GM23338 (cell line): ENCODE measurements at regions not wholly inside any gene's neighbourhood (a gene's known extent, or its start where the extent isn't known, plus 50 kb on each side); places are given as distances from the start of the nearest gene placed in this dataset.

Experiments
- ATAC-seq: fragments of 200-7000 bp; cut with Tn5 transposase; 3 replicates; pipeline ENCODE4 v1.9.1; 2020
- DNase-seq: peaks from one replicate; pipeline ENCODE4 v3.0.0-alpha.2; 2015; ENCODE audit warnings: low spot score
- H2AFZ ChIP-seq: fragments of 200-600 bp; sonication (generic); 2 replicates; pipeline ENCODE4 v1.8.0; 2016; ENCODE audit warnings: antibody characterized with exemption, mild to moderate bottlenecking, moderate library complexity
- H3F3A ChIP-seq: fragments of 200-600 bp; sonication (generic); replicated peaks from 2 replicates; pipeline ENCODE4 v1.8.0; 2017; ENCODE audit warnings: antibody characterized with exemption, mixed run types, low read depth
- H3K27ac ChIP-seq: fragments of 200-600 bp; sonication (generic); 2 replicates; pipeline ENCODE4 v1.6.1; 2016; ENCODE audit warnings: low read depth
- H3K27me3 ChIP-seq: fragments of 200-600 bp; sonication (generic); 2 replicates; pipeline ENCODE4 v1.8.0; 2016; ENCODE audit warnings: mild to moderate bottlenecking, mixed run types, moderate library complexity; ENCODE audit not compliant: insufficient read depth
- H3K36me3 ChIP-seq: fragments of 200-600 bp; sonication (generic); 2 replicates; pipeline ENCODE4 v1.8.0; 2016; ENCODE audit warnings: mild to moderate bottlenecking; ENCODE audit not compliant: insufficient read depth
- H3K4me1 ChIP-seq: fragments of 200-600 bp; sonication (generic); 2 replicates; pipeline ENCODE4 v1.8.0; 2016; ENCODE audit warnings: mild to moderate bottlenecking, moderate library complexity; ENCODE audit not compliant: insufficient read depth
- H3K4me2 ChIP-seq: fragments of 200-600 bp; sonication (generic); 2 replicates; pipeline ENCODE4 v1.7.1; 2017; ENCODE audit warnings: mixed run types
- H3K4me3 ChIP-seq: fragments of 200-600 bp; sonication (generic); 2 replicates; pipeline ENCODE4 v1.6.1; 2016; ENCODE audit warnings: mixed run types
- H3K79me2 ChIP-seq: fragments of 200-600 bp; sonication (generic); replicated peaks from 2 replicates; pipeline ENCODE4 v1.8.0; 2017; ENCODE audit warnings: mild to moderate bottlenecking; ENCODE audit not compliant: insufficient read depth
- H3K9me2 ChIP-seq: fragments of 200-600 bp; sonication (generic); 2 replicates; pipeline ENCODE4 v1.8.0; 2017; ENCODE audit not compliant: insufficient read depth
- H4K20me1 ChIP-seq: fragments of 200-600 bp; sonication (generic); replicated peaks from 2 replicates; pipeline ENCODE4 v1.8.0; 2017; ENCODE audit warnings: mild to moderate bottlenecking; ENCODE audit not compliant: insufficient read depth
- H3K27ac Mint-ChIP-seq: 2 replicates; pipeline ENCODE4 v1.8.0; 2020; ENCODE audit warnings: inconsistent platforms, mild to moderate bottlenecking, moderate library complexity, mixed read lengths
- H3K27me3 Mint-ChIP-seq: 3 replicates; pipeline ENCODE4 v1.8.0; 2022; ENCODE audit warnings: low read depth, mild to moderate bottlenecking, moderate library complexity, mixed read lengths, inconsistent platforms; ENCODE audit not compliant: insufficient read depth, poor library complexity
- H3K36me3 Mint-ChIP-seq: 3 replicates; pipeline ENCODE4 v1.8.0; 2021; ENCODE audit warnings: low read depth, mild to moderate bottlenecking, inconsistent platforms, moderate library complexity, mixed read lengths
- H3K4me1 Mint-ChIP-seq: 3 replicates; pipeline ENCODE4 v1.8.0; 2020; ENCODE audit warnings: mild to moderate bottlenecking, inconsistent platforms, mixed read lengths
- H3K4me3 Mint-ChIP-seq: 3 replicates; pipeline ENCODE4 v1.8.0; 2021; ENCODE audit warnings: moderate library complexity, mild to moderate bottlenecking, inconsistent platforms, mixed read lengths
- H3K9me3 Mint-ChIP-seq: 3 replicates; pipeline ENCODE4 v1.8.0; 2020; ENCODE audit warnings: moderate library complexity, mild to moderate bottlenecking, inconsistent platforms, mixed read lengths
- CTCF ChIP-seq, 2 experiments: fragments of 200-600 bp in 1 of 2; sonication (generic) in 1 of 2; conservative IDR thresholded peaks; 2 replicates each; pipeline versions ENCODE4 v1.5.1 to v1.6.1; 2016 to 2017; ENCODE audit warnings: antibody characterized with exemption in 2 of 2, low read depth in 2 of 2, mild to moderate bottlenecking in 2 of 2, moderate library complexity in 1 of 2
- EZH2phosphoT487 ChIP-seq: fragments of 200-600 bp; sonication (generic); IDR thresholded peaks from one replicate; pipeline ENCODE4 v1.8.1; 2018; ENCODE audit warnings: antibody characterized with exemption; ENCODE audit not compliant: unreplicated experiment
- JUNB ChIP-seq: IDR thresholded peaks from one replicate; pipeline ENCODE4 v1.6.1; 2016; ENCODE audit warnings: antibody characterized with exemption; ENCODE audit not compliant: unreplicated experiment
- NANOG ChIP-seq: IDR thresholded peaks from 2 replicates; pipeline ENCODE4 v1.6.1; 2016; ENCODE audit warnings: antibody characterized with exemption, borderline replicate concordance
- POLR2AphosphoS5 ChIP-seq: IDR thresholded peaks from 2 replicates; pipeline ENCODE4 v1.6.1; 2016; ENCODE audit warnings: antibody characterized with exemption, low read depth
- REST ChIP-seq: IDR thresholded peaks from one replicate; pipeline ENCODE4 v1.6.1; 2018; ENCODE audit warnings: antibody characterized with exemption; ENCODE audit not compliant: unreplicated experiment
- ZNF114 ChIP-seq: fragments of 250-450 bp; sonication (Bioruptor Pico); IDR thresholded peaks from 2 replicates; pipeline ENCODE4 v1.5.0; 2020; ENCODE audit warnings: mild to moderate bottlenecking, moderate library complexity
- ZNF331 ChIP-seq: fragments of 250-450 bp; sonication (Bioruptor Pico); IDR thresholded peaks from 2 replicates; pipeline ENCODE4 v1.5.0; 2020; ENCODE audit warnings: low read depth, mild to moderate bottlenecking, moderate library complexity
- TF ChIP-seq, protein P1 (sequence below): fragments of 250-450 bp; sonication (Bioruptor Pico); IDR thresholded peaks from 2 replicates; pipeline ENCODE4 v1.5.0; 2020; ENCODE audit warnings: mild to moderate bottlenecking, moderate library complexity

DNA sequence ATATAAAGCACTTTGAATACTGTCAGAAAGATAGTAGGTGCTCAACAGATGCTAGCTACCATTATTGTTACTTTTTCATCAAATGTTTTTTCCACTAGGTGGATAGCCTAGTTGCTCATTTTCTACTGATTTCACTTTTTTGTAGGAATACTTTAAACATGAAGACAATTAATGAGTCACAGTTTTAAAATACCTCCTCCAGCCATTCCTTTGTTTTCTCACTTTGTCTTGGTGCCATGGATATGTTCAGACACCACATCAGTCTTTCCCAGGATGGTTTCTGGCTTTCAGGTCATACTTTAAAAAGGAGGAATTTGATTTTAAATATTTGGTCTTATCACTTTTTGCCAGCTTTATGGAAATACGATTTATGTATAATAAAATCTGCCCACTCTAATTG lies 147.1 kb upstream of the MGMT start:
- TF ChIP-seq ZNF331 (CRISPR knock-in tag) = no peak
- no peak for TF ChIP-seq CTCF (conservative IDR thresholded peaks at IDR 0.05; ENCODE audit: low read depth in 2 of 2)
- TF ChIP-seq JUNB = no peak
- TF ChIP-seq EZH2phosphoT487 = no peak
- no peak for TF ChIP-seq ZNF114 (CRISPR knock-in tag)
- no peak for TF ChIP-seq NANOG
- TF ChIP-seq POLR2AphosphoS5 = no peak
- TF ChIP-seq, protein P1, sequence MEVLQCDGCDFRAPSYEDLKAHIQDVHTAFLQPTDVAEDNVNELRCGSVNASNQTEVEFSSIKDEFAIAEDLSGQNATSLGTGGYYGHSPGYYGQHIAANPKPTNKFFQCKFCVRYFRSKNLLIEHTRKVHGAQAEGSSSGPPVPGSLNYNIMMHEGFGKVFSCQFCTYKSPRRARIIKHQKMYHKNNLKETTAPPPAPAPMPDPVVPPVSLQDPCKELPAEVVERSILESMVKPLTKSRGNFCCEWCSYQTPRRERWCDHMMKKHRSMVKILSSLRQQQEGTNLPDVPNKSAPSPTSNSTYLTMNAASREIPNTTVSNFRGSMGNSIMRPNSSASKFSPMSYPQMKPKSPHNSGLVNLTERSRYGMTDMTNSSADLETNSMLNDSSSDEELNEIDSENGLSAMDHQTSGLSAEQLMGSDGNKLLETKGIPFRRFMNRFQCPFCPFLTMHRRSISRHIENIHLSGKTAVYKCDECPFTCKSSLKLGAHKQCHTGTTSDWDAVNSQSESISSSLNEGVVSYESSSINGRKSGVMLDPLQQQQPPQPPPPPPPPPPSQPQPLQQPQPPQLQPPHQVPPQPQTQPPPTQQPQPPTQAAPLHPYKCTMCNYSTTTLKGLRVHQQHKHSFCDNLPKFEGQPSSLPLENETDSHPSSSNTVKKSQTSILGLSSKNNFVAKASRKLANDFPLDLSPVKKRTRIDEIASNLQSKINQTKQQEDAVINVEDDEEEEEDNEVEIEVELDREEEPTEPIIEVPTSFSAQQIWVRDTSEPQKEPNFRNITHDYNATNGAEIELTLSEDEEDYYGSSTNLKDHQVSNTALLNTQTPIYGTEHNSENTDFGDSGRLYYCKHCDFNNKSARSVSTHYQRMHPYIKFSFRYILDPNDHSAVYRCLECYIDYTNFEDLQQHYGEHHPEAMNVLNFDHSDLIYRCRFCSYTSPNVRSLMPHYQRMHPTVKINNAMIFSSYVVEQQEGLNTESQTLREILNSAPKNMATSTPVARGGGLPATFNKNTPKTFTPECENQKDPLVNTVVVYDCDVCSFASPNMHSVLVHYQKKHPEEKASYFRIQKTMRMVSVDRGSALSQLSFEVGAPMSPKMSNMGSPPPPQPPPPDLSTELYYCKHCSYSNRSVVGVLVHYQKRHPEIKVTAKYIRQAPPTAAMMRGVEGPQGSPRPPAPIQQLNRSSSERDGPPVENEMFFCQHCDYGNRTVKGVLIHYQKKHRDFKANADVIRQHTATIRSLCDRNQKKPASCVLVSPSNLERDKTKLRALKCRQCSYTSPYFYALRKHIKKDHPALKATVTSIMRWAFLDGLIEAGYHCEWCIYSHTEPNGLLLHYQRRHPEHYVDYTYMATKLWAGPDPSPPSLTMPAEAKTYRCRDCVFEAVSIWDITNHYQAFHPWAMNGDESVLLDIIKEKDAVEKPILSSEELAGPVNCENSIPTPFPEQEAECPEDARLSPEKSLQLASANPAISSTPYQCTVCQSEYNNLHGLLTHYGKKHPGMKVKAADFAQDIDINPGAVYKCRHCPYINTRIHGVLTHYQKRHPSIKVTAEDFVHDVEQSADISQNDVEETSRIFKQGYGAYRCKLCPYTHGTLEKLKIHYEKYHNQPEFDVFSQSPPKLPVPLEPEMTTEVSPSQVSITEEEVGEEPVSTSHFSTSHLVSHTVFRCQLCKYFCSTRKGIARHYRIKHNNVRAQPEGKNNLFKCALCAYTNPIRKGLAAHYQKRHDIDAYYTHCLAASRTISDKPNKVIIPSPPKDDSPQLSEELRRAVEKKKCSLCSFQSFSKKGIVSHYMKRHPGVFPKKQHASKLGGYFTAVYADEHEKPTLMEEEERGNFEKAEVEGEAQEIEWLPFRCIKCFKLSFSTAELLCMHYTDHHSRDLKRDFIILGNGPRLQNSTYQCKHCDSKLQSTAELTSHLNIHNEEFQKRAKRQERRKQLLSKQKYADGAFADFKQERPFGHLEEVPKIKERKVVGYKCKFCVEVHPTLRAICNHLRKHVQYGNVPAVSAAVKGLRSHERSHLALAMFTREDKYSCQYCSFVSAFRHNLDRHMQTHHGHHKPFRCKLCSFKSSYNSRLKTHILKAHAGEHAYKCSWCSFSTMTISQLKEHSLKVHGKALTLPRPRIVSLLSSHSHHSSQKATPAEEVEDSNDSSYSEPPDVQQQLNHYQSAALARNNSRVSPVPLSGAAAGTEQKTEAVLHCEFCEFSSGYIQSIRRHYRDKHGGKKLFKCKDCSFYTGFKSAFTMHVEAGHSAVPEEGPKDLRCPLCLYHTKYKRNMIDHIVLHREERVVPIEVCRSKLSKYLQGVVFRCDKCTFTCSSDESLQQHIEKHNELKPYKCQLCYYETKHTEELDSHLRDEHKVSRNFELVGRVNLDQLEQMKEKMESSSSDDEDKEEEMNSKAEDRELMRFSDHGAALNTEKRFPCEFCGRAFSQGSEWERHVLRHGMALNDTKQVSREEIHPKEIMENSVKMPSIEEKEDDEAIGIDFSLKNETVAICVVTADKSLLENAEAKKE (CRISPR knock-in tag) = no peak
- TF ChIP-seq REST = no peak
- H3K79me2 ChIP-seq = no peaks in the 10 kb centered on the region
- no peaks in the 10 kb centered on the region; the same call in 1 of the 2 replicates for H3K36me3 ChIP-seq
- no peak overlapping the region for H2AFZ ChIP-seq
- H3K9me2 ChIP-seq = no peaks in the 10 kb centered on the region
- H3K4me1 Mint-ChIP-seq = peaks cover 9% of the 10 kb centered on the region; the same call in 2 of the 3 replicates
- no peaks in the 10 kb centered on the region for H3K27me3 Mint-ChIP-seq
- H3K4me1 ChIP-seq = 0 out of 2 replicates have a peak, but pooled peaks cover 9% of the 10 kb centered on the region
- peaks cover 3% of the 10 kb centered on the region; the same call in 1 of the 3 replicates for H3K36me3 Mint-ChIP-seq
- no peaks in the 10 kb centered on the region for H4K20me1 ChIP-seq
- H3K4me3 Mint-ChIP-seq = no peak overlapping the region
- H3F3A ChIP-seq = no peaks in the 10 kb centered on the region
- H3K27ac ChIP-seq = no peak overlapping the region
- H3K27ac Mint-ChIP-seq = no peak overlapping the region
- H3K9me3 Mint-ChIP-seq = peaks cover 9% of the 10 kb centered on the region; the same call in 2 of the 3 replicates
- no peak for DNase-seq
- H3K27me3 ChIP-seq = no peaks in the 10 kb centered on the region
- H3K4me3 ChIP-seq = no peak overlapping the region
- no peak for ATAC-seq
- no peak overlapping the region for H3K4me2 ChIP-seq
